Neural cell (in vitro differentiated cells): ENCODE measurements at regions not wholly inside any gene's neighbourhood (a gene's known extent, or its start where the extent isn't known, plus 50 kb on each side); places are given as distances from the start of the nearest gene placed in this dataset.

Experiments used
- H2AFZ ChIP-seq: fragments of 200-600, 300-800 bp; sonication (generic), shearing (Covaris generic); 2 replicates; pipeline ENCODE4 v1.6.0; 2014; ENCODE audit warnings: low read depth, mild to moderate bottlenecking, antibody characterized with exemption, low read length, moderate library complexity
- H3F3A ChIP-seq: fragments of 200-600 bp; shearing (Covaris generic); 2 replicates; pipeline ENCODE4 v1.6.1; 2016; ENCODE audit warnings: mild to moderate bottlenecking, moderate library complexity, mixed read lengths, antibody characterized with exemption, low read length; ENCODE audit not compliant: insufficient read depth, poor library complexity, severe bottlenecking
- H3K27ac ChIP-seq: fragments of 200-600, 300-800 bp; sonication (generic), shearing (Covaris generic); 2 replicates; pipeline ENCODE4 v1.5.1; 2014; ENCODE audit warnings: mild to moderate bottlenecking, low read length, moderate library complexity
- H3K27me3 ChIP-seq: fragments of 300-800, 200-600 bp; sonication (generic), shearing (Covaris generic); 2 replicates; pipeline ENCODE4 v1.6.0; 2014; ENCODE audit warnings: mild to moderate bottlenecking, low read depth, low read length, moderate library complexity; ENCODE audit not compliant: insufficient read depth
- H3K36me3 ChIP-seq: fragments of 300-800, 200-600 bp; sonication (generic), shearing (Covaris generic); 2 replicates; pipeline ENCODE4 v1.5.1; 2014; ENCODE audit warnings: mild to moderate bottlenecking, antibody characterized with exemption, low read length, moderate library complexity; ENCODE audit not compliant: insufficient read depth
- H3K4me2 ChIP-seq: fragments of 300-800, 200-600 bp; sonication (generic), shearing (Covaris generic); 2 replicates; pipeline ENCODE4 v1.6.0; 2014; ENCODE audit warnings: mild to moderate bottlenecking, low read length
- H3K4me3 ChIP-seq: fragments of 300-800, 200-600 bp; sonication (generic), shearing (Covaris generic); 2 replicates; pipeline ENCODE4 v1.5.1; 2014; ENCODE audit warnings: mild to moderate bottlenecking, low read length, moderate library complexity
- H3K79me2 ChIP-seq: fragments of 200-600 bp; shearing (Covaris generic); replicated peaks from 2 replicates; pipeline ENCODE4 v1.6.0; 2014; ENCODE audit warnings: mild to moderate bottlenecking, low read length, moderate library complexity; ENCODE audit not compliant: insufficient read depth
- H3K9ac ChIP-seq: fragments of 300-800, 200-600 bp; sonication (generic), shearing (Covaris generic); 2 replicates; pipeline ENCODE4 v1.6.1; 2016; ENCODE audit warnings: mild to moderate bottlenecking, low read length, mixed read lengths
- H3K9me2 ChIP-seq: fragments of 200-600 bp; shearing (Covaris generic); 2 replicates; pipeline ENCODE4 v1.6.1; 2016; ENCODE audit warnings: mild to moderate bottlenecking, low read length, mixed read lengths; ENCODE audit not compliant: insufficient read depth
- H3K9me3 ChIP-seq: fragments of 200-600, 300-800 bp; sonication (generic), shearing (Covaris generic); 2 replicates; pipeline ENCODE4 v1.6.1; 2016; ENCODE audit warnings: mild to moderate bottlenecking, mixed run types, low read length, moderate library complexity, mixed read lengths
- H4K20me1 ChIP-seq: fragments of 200-600 bp; shearing (Covaris generic); 2 replicates; pipeline ENCODE4 v1.6.1; 2016; ENCODE audit warnings: mild to moderate bottlenecking, mixed run types; ENCODE audit not compliant: insufficient read depth
- CTCF ChIP-seq: fragments of 450-650 bp; IDR thresholded peaks from 2 replicates; pipeline ENCODE4 v1.5.1; 2014; ENCODE audit warnings: antibody characterized with exemption, mild to moderate bottlenecking, moderate library complexity; ENCODE audit not compliant: poor library complexity, severe bottlenecking
- EP300 ChIP-seq: fragments of 450-650 bp; conservative IDR thresholded peaks from 2 replicates; pipeline ENCODE4 v1.6.1; 2014; ENCODE audit warnings: antibody characterized with exemption, mild to moderate bottlenecking, moderate library complexity; ENCODE audit not compliant: poor library complexity, severe bottlenecking
- EZH2 ChIP-seq: fragments of 200-600, 300-800 bp; shearing (Covaris generic), sonication (generic); IDR thresholded peaks from 2 replicates; pipeline ENCODE4 v1.6.1; 2014; ENCODE audit warnings: antibody characterized with exemption, low read length, borderline replicate concordance, mild to moderate bottlenecking; ENCODE audit not compliant: insufficient read depth, poor library complexity, severe bottlenecking
- MXI1 ChIP-seq: fragments of 450-650 bp; conservative IDR thresholded peaks from 2 replicates; pipeline ENCODE4 v1.6.1; 2014; ENCODE audit warnings: antibody characterized with exemption, mild to moderate bottlenecking; ENCODE audit not compliant: poor library complexity, severe bottlenecking
- POLR2AphosphoS5 ChIP-seq: IDR thresholded peaks from 2 replicates; pipeline ENCODE4 v1.6.1; 2012
- RAD21 ChIP-seq: fragments of 450-650 bp; conservative IDR thresholded peaks from 2 replicates; pipeline ENCODE4 v1.6.1; 2014; ENCODE audit warnings: antibody characterized with exemption, mild to moderate bottlenecking, moderate library complexity
- REST ChIP-seq: IDR thresholded peaks from 2 replicates; pipeline ENCODE4 v1.6.1; 2012; ENCODE audit warnings: borderline replicate concordance
- SMC3 ChIP-seq: fragments of 450-650 bp; conservative IDR thresholded peaks from 2 replicates; pipeline ENCODE4 v1.6.1; 2014; ENCODE audit warnings: antibody characterized with exemption, mild to moderate bottlenecking, moderate library complexity; ENCODE audit not compliant: poor library complexity
- TAF1 ChIP-seq: IDR thresholded peaks from 2 replicates; pipeline ENCODE4 v1.6.1; 2012; ENCODE audit warnings: low read depth

- H4K20me1 ChIP-seq = no peaks in the 10 kb centered on the region
Measured at GRCh38 chr2:240249423-240250149, 109.1 kb upstream of the OTOS start.

More at GRCh38 chr2:240249423-240250149, 109.1 kb upstream of the OTOS start:
- Histone ChIP-seq H2AFZ (no peak overlapping the region), H3K4me3 (no peak overlapping the region), H3K9ac (no peak overlapping the region), H3K79me2 (no peaks in the 10 kb centered on the region), H3K27ac (no peak overlapping the region), H3K36me3 (no peaks in the 10 kb centered on the region), H3F3A (no peaks in the 10 kb centered on the region), H3K9me3 (no peaks in the 10 kb centered on the region), H3K9me2 (no peaks in the 10 kb centered on the region), H3K4me2 (no peak overlapping the region), H3K27me3 (no peaks in the 10 kb centered on the region)
- TF ChIP-seq REST (no peak), SMC3 (no peak), CTCF (no peak), MXI1 (no peak), RAD21 (no peak), EZH2 (no peak), POLR2AphosphoS5 (no peak), EP300 (no peak), TAF1 (no peak)
